ENCODE measurements at regions not wholly inside any gene's neighbourhood (a gene's known extent, or its start where the extent isn't known, plus 50 kb on each side); places are given as distances from the start of the nearest gene placed in this dataset.

GRCh38 chr3:94617312-94617711 lies 554.5 kb downstream of the NSUN3 start:
- Histone ChIP-seq H3K27me3 (ENCODE audit: control insufficient read depth in 3 of 3, insufficient read depth in 3 of 3, low read length in 2 of 3) (no peaks in the 10 kb centered on the region), H3K36me3 (ENCODE audit: control insufficient read depth in 4 of 4, insufficient read depth in 4 of 4, low read length in 4 of 4) (no peaks in the 10 kb centered on the region), H3K9ac (ENCODE audit: insufficient read depth in 1 of 2, low read length in 2 of 2) (no peak overlapping the region), H3K4me1 (ENCODE audit: control insufficient read depth in 5 of 5, insufficient read depth in 5 of 5, low read length in 5 of 5) (no peaks in the 10 kb centered on the region), H3K9me3 (ENCODE audit: control insufficient read depth in 4 of 4, insufficient read depth in 3 of 4, low read length in 3 of 4) (no peaks in the 10 kb centered on the region), H3K4me3 (no peak overlapping the region), H3K27ac (ENCODE audit: low read depth in 1 of 2, low read length in 1 of 2) (no peak overlapping the region)
- ATAC-seq (ENCODE audit: insufficient read depth, low FRiP score) (no peak), DNase-seq (no peak)
- TF ChIP-seq, protein P1, sequence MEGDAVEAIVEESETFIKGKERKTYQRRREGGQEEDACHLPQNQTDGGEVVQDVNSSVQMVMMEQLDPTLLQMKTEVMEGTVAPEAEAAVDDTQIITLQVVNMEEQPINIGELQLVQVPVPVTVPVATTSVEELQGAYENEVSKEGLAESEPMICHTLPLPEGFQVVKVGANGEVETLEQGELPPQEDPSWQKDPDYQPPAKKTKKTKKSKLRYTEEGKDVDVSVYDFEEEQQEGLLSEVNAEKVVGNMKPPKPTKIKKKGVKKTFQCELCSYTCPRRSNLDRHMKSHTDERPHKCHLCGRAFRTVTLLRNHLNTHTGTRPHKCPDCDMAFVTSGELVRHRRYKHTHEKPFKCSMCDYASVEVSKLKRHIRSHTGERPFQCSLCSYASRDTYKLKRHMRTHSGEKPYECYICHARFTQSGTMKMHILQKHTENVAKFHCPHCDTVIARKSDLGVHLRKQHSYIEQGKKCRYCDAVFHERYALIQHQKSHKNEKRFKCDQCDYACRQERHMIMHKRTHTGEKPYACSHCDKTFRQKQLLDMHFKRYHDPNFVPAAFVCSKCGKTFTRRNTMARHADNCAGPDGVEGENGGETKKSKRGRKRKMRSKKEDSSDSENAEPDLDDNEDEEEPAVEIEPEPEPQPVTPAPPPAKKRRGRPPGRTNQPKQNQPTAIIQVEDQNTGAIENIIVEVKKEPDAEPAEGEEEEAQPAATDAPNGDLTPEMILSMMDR (IDR thresholded peaks at IDR 0.05; ENCODE audit: control extremely low read depth, extremely low read depth), result no peak
- WGBS, 2 donors, result 79 to 84% methylated on average over 2 of the region's 2 CpGs

DNA sequence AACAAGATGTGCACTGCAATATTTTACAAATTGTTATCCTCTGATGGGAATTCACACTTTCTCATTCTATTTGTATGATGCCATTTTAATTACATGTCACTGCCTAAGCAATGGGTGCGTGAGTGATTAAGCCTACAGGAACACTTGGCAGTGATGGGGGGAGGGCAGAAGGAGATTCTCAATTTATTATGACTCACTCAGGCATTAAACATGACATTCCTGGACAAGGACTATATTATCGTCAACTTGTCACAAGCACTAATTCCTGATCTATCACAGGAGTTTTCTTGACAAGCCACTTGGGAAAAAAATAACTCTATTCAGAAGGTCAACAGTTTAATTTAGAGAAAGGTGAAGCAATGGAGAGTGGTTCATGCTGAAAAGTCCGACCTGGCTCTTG lies 556.8 kb downstream of the NSUN3 start:
- 76 to 83% methylated on average over 3 of the region's 3 CpGs for WGBS, 2 donors
- no peak overlapping the region for H3K9ac ChIP-seq (ENCODE audit: insufficient read depth in 1 of 2, low read length in 2 of 2)
- no peaks in the 10 kb centered on the region for H3K27me3 ChIP-seq (ENCODE audit: control insufficient read depth in 3 of 3, insufficient read depth in 3 of 3, low read length in 2 of 3)
- no peaks in the 10 kb centered on the region for H3K4me1 ChIP-seq (ENCODE audit: control insufficient read depth in 5 of 5, insufficient read depth in 5 of 5, low read length in 5 of 5)
- TF ChIP-seq, protein P1 (IDR thresholded peaks at IDR 0.05; ENCODE audit: control extremely low read depth, extremely low read depth), result no peak
- H3K4me3 ChIP-seq, result no peak overlapping the region
- ATAC-seq (ENCODE audit: insufficient read depth, low FRiP score), result no peak
- DNase-seq, result no peak
- H3K27ac ChIP-seq (ENCODE audit: low read depth in 1 of 2, low read length in 1 of 2), result no peak overlapping the region
- no peaks in the 10 kb centered on the region for H3K9me3 ChIP-seq (ENCODE audit: control insufficient read depth in 4 of 4, insufficient read depth in 3 of 4, low read length in 3 of 4)
- H3K36me3 ChIP-seq (ENCODE audit: control insufficient read depth in 4 of 4, insufficient read depth in 4 of 4, low read length in 4 of 4), result no peaks in the 10 kb centered on the region

DNA sequence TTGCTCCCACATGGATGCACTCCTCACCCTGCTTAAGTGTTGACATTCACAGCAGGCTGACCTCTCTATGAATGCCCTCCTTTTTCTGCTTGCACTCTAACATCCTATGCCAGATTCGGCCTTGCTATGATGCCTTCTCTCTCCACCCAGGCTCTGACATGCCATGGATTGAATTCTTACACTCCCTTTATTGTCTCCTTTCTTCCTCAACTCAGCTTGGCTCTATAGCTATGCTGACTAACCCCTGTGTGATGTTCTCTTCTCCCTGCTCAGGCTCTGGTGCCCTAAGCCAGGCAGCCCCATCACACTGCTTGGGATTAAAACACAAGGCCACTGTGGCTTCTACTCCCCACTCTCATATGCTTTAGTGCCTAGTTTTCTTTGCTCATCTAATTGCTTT lies 563.7 kb downstream of the NSUN3 start:
- WGBS, 2 donors, result 29 to 67% methylated on average over 1 of the region's 1 CpG
- no peaks in the 10 kb centered on the region for H3K4me1 ChIP-seq (ENCODE audit: control insufficient read depth in 5 of 5, insufficient read depth in 5 of 5, low read length in 5 of 5)
- ATAC-seq (ENCODE audit: insufficient read depth, low FRiP score) (no peak), DNase-seq (no peak)
- H3K9me3 ChIP-seq (ENCODE audit: control insufficient read depth in 4 of 4, insufficient read depth in 3 of 4, low read length in 3 of 4), result no peaks in the 10 kb centered on the region
- no peaks in the 10 kb centered on the region for H3K36me3 ChIP-seq (ENCODE audit: control insufficient read depth in 4 of 4, insufficient read depth in 4 of 4, low read length in 4 of 4)
- no peak overlapping the region for H3K4me3 ChIP-seq
- no peaks in the 10 kb centered on the region for H3K27me3 ChIP-seq (ENCODE audit: control insufficient read depth in 3 of 3, insufficient read depth in 3 of 3, low read length in 2 of 3)
- TF ChIP-seq, protein P1 (IDR thresholded peaks at IDR 0.05; ENCODE audit: control extremely low read depth, extremely low read depth), result no peak
- H3K27ac ChIP-seq (ENCODE audit: low read depth in 1 of 2, low read length in 1 of 2), result no peak overlapping the region
- no peak overlapping the region for H3K9ac ChIP-seq (ENCODE audit: insufficient read depth in 1 of 2, low read length in 2 of 2)

GRCh38 chr3:94627689-94628088 lies 564.8 kb downstream of the NSUN3 start:
- Histone ChIP-seq H3K36me3 (ENCODE audit: control insufficient read depth in 4 of 4, insufficient read depth in 4 of 4, low read length in 4 of 4) (no peaks in the 10 kb centered on the region), H3K9me3 (ENCODE audit: control insufficient read depth in 4 of 4, insufficient read depth in 3 of 4, low read length in 3 of 4) (no peaks in the 10 kb centered on the region), H3K4me3 (no peak overlapping the region), H3K4me1 (ENCODE audit: control insufficient read depth in 5 of 5, insufficient read depth in 5 of 5, low read length in 5 of 5) (no peaks in the 10 kb centered on the region), H3K9ac (ENCODE audit: insufficient read depth in 1 of 2, low read length in 2 of 2) (no peak overlapping the region), H3K27me3 (ENCODE audit: control insufficient read depth in 3 of 3, insufficient read depth in 3 of 3, low read length in 2 of 3) (no peaks in the 10 kb centered on the region), H3K27ac (ENCODE audit: low read depth in 1 of 2, low read length in 1 of 2) (no peak overlapping the region)
- ATAC-seq (ENCODE audit: insufficient read depth, low FRiP score) (no peak), DNase-seq (no peak)
- TF ChIP-seq, protein P1 (IDR thresholded peaks at IDR 0.05; ENCODE audit: control extremely low read depth, extremely low read depth), result no peak
- 78 to 88% methylated on average over 1 of the region's 1 CpG for WGBS, 2 donors
